ENCODE measurements at regions not wholly inside any gene's neighbourhood (a gene's known extent, or its start where the extent isn't known, plus 50 kb on each side); places are given as distances from the start of the nearest gene placed in this dataset.
"Not testable (repeated sequence)": the region's sequence is repeated elsewhere in the genome, so short reads cannot be mapped to it uniquely, and the experiment has no call there.

DNA sequence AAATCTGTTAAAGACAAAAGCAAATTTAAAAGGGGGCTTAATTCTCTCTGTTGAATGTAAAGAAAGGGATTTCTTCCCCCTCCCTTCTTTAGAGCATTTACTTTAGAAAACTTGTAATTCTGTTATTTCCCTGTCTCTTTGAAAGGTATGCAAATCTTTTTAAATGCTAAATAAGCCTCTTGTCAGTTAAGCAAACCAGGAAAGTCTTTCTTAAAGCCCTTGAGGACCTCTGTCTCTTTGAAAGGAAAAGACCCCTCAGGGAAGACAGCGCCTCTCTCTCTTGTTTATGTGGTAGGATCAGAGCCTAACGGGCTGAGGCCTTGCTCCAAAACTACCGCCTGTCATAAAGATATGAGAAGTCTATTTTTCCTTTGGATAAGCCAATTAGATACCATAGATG is 139.9 kb upstream of the CDH7 start:
- Histone ChIP-seq H3K27me3 (no peaks in the 10 kb centered on the region), H3K4me1 (no peaks in the 10 kb centered on the region), H3K4me3 (no peak overlapping the region), H3K27ac (no peak overlapping the region), H3K9me3 (no peaks in the 10 kb centered on the region), H3K36me3 (no peaks in the 10 kb centered on the region)
- TF ChIP-seq, protein P1, sequence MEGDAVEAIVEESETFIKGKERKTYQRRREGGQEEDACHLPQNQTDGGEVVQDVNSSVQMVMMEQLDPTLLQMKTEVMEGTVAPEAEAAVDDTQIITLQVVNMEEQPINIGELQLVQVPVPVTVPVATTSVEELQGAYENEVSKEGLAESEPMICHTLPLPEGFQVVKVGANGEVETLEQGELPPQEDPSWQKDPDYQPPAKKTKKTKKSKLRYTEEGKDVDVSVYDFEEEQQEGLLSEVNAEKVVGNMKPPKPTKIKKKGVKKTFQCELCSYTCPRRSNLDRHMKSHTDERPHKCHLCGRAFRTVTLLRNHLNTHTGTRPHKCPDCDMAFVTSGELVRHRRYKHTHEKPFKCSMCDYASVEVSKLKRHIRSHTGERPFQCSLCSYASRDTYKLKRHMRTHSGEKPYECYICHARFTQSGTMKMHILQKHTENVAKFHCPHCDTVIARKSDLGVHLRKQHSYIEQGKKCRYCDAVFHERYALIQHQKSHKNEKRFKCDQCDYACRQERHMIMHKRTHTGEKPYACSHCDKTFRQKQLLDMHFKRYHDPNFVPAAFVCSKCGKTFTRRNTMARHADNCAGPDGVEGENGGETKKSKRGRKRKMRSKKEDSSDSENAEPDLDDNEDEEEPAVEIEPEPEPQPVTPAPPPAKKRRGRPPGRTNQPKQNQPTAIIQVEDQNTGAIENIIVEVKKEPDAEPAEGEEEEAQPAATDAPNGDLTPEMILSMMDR (IDR thresholded peaks at IDR 0.05): no peak
- DNase-seq (ENCODE audit: low spot score): no peak

DNA sequence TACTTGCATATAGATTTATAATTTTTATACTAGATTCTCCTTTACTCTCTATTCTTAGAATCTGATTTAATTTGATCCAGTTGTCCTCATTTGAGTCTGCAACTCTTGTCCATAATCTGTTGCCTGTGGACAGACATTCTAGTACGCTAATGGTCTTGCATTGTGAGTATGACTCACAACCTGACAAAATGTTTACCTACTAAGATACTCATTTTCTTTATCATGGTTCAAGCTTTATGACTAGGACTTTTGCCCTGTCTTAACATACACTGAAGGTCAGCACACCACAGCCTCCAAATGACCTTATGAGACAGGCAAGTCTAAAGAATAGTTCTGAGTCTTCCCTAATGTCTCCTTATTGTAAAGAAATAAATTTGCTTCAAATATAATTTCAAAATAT is 142.3 kb upstream of the CDH7 start:
- Histone ChIP-seq H3K4me1 (no peaks in the 10 kb centered on the region), H3K27me3 (no peaks in the 10 kb centered on the region), H3K27ac (no peak overlapping the region), H3K9me3 (no peaks in the 10 kb centered on the region), H3K4me3 (no peak overlapping the region), H3K36me3 (no peaks in the 10 kb centered on the region)
- TF ChIP-seq, protein P1 (IDR thresholded peaks at IDR 0.05): no peak
- DNase-seq (ENCODE audit: low spot score): no peak

DNA sequence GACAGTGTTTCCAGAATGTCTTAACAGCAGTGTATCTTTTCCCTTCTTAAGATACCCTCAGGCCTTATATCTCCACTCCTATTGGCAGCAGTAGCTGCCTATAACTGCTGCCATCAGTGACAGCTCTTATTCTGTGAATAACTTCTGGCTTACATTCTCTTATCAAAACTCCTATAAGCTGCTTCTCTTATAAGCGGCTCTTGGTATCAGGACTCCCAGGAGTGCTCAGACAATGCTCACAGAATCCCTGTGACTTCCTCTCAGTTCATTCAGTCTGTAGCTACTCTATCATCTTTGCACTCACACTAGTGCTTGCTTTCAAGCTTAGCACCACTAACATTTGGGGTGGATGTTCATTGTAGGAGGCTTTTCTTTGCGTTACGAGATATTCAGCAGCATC is 143.7 kb upstream of the CDH7 start:
- Histone ChIP-seq H3K27me3 (no peaks in the 10 kb centered on the region), H3K27ac (no peak overlapping the region), H3K36me3 (no peaks in the 10 kb centered on the region), H3K9me3 (no peaks in the 10 kb centered on the region), H3K4me3 (no peak overlapping the region), H3K4me1 (no peaks in the 10 kb centered on the region)
- TF ChIP-seq, protein P1 (IDR thresholded peaks at IDR 0.05): no peak
- DNase-seq (ENCODE audit: low spot score): no peak

DNA sequence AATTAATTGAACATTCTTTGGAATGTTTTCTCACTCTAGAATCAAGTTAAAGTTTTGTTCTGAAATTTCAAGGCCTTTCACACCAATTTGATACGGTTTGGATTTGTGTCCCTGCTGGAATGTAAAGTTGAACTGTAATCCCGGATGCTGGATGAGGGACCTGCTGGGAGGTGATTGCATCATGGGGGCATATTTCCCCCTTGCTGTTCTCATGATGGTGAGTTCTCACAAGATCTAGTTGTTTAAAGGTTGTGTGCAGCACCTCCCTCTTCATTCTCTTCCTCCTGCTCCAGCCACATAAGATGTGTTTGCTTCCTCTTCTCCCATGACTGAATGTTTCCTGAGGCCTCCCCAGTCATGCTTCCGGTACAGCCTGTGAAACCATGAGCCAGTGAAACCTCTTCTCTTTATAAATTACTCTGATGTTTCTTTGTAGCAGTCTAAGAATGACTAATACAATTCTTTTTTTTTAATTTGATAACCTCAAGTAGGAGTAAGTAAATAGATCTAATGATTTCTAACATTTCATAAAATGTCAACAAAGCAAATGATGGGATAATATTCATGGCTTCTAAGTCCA is 144.2 kb upstream of the CDH7 start:
- no peaks in the 10 kb centered on the region for H3K9me3 ChIP-seq

DNA sequence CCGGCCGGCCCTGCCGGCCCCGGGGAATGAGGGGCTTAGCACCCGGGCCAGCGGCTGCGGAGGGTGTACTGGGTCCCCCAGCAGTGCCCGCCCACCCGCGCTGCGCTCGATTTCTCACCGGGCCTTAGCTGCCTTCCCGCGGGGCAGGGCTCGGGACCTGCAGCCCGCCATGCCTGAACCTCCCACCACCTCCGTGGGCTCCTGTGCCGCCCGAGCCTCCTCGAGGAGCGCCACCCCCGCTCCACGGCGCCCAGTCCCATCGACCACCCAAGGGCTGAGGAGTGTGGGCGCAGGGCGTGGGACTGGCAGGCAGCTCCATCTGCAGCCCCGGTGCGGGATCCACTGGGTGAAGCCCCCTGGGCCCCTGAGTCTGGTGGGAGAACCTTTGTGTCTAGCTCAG is 145.5 kb upstream of the CDH7 start:
- not testable (repeated sequence) for H3K27me3 ChIP-seq; DNase-seq (ENCODE audit: low spot score); H3K36me3 ChIP-seq; H3K9me3 ChIP-seq; H3K4me3 ChIP-seq; H3K4me1 ChIP-seq; H3K27ac ChIP-seq

More for the DNA sequence above, 144.2 kb upstream of the CDH7 start:
- Histone ChIP-seq H3K27ac (no peak overlapping the region), H3K27me3 (no peaks in the 10 kb centered on the region), H3K4me1 (no peaks in the 10 kb centered on the region), H3K4me3 (no peak overlapping the region), H3K36me3 (no peaks in the 10 kb centered on the region)
- no peak for DNase-seq (ENCODE audit: low spot score)
- TF ChIP-seq, protein P1 (IDR thresholded peaks at IDR 0.05): no peak

DNA sequence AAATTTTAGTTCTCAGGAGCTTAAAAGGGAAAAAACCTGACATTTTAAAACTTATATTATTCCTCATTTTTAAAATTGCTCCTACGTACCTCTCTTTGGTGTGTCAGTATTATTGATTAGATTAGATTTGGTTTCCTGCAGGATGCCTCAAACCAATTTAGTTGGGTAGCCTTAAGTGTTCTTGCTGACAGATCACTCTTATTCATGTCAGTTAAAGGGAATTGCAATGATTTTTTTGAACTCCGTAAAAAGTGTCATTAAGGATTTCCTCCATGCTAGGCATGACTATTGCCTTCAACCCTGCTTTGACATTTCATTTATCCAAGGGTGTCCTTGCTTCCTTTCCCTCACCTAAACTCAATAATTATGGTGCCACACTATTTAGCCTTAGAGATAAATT is 149.0 kb upstream of the CDH7 start:
- H3K27me3 ChIP-seq: no peaks in the 10 kb centered on the region
- no peak for DNase-seq (ENCODE audit: low spot score)
- no peaks in the 10 kb centered on the region for H3K36me3 ChIP-seq
- TF ChIP-seq, protein P1 (IDR thresholded peaks at IDR 0.05): no peak
- H3K4me3 ChIP-seq: no peak overlapping the region
- H3K9me3 ChIP-seq: no peaks in the 10 kb centered on the region
- H3K4me1 ChIP-seq: no peaks in the 10 kb centered on the region
- no peak overlapping the region for H3K27ac ChIP-seq

Data from right atrium auricular region (tissue), 2 donors.